ENCODE measurements at regions not wholly inside any gene's neighbourhood (a gene's known extent, or its start where the extent isn't known, plus 50 kb on each side); places are given as distances from the start of the nearest gene placed in this dataset.

- TF ChIP-seq EGR1 (IDR thresholded peaks at IDR 0.05) (no peak), USF1 (IDR thresholded peaks at IDR 0.05) (no peak)
Measured at GRCh38 chr10:9895981-9896380, 1121.7 kb upstream of the CELF2 start.
